NCI-H2196 treated with DMSO at 0.1 percent for 48 hours (cell line): ENCODE measurements at regions not wholly inside any gene's neighbourhood (a gene's known extent, or its start where the extent isn't known, plus 50 kb on each side); places are given as distances from the start of the nearest gene placed in this dataset.

Experiments used
- DNase-seq: peaks from one replicate; lab custom pipeline; 2025; ENCODE audit not compliant: unreplicated experiment; lab: John Stamatoyannopoulos, UW

- no peak for DNase-seq
These were observed 673.0 kb downstream of the ELAVL2 start for GRCh38 chr9:23153058-23153457.

GRCh38 chr9:23160491-23160890, 665.5 kb downstream of the ELAVL2 start:
- no peak for DNase-seq

- DNase-seq: no peak
These were observed 665.0 kb downstream of the ELAVL2 start for GRCh38 chr9:23160952-23161469.

- no peak for DNase-seq
These were observed 663.3 kb downstream of the ELAVL2 start for GRCh38 chr9:23162789-23163188.

- no peak for DNase-seq
These were observed 654.6 kb downstream of the ELAVL2 start for GRCh38 chr9:23171479-23171878.

GRCh38 chr9:23172206-23172605, 653.8 kb downstream of the ELAVL2 start:
- no peak for DNase-seq

- DNase-seq: no peak
These were observed 652.9 kb downstream of the ELAVL2 start for GRCh38 chr9:23172979-23173637.

GRCh38 chr9:23194281-23194680, 631.8 kb downstream of the ELAVL2 start:
- no peak for DNase-seq

GRCh38 chr9:23215688-23216087, 610.4 kb downstream of the ELAVL2 start:
- DNase-seq: no peak

- no peak for DNase-seq
These were observed 606.6 kb downstream of the ELAVL2 start for GRCh38 chr9:23219471-23219870.

GRCh38 chr9:23220171-23220570, 605.9 kb downstream of the ELAVL2 start:
- no peak for DNase-seq

- no peak for DNase-seq
These were observed 605.1 kb downstream of the ELAVL2 start for GRCh38 chr9:23220957-23221356.

GRCh38 chr9:23229890-23230317, 596.1 kb downstream of the ELAVL2 start:
- no peak for DNase-seq

GRCh38 chr9:23232831-23233230, 593.2 kb downstream of the ELAVL2 start:
- DNase-seq: no peak

- DNase-seq: no peak
These were observed 582.5 kb downstream of the ELAVL2 start for GRCh38 chr9:23243523-23243922.

- no peak for DNase-seq
These were observed 581.0 kb downstream of the ELAVL2 start for GRCh38 chr9:23245067-23245466.

GRCh38 chr9:23254404-23255184, 571.4 kb downstream of the ELAVL2 start:
- no peak for DNase-seq

- no peak for DNase-seq
These were observed 570.7 kb downstream of the ELAVL2 start for GRCh38 chr9:23255346-23255745.

- no peak for DNase-seq
These were observed 567.5 kb downstream of the ELAVL2 start for GRCh38 chr9:23258569-23258968.

GRCh38 chr9:23278561-23278960, 547.5 kb downstream of the ELAVL2 start:
- no peak for DNase-seq

- no peak for DNase-seq
These were observed 538.6 kb downstream of the ELAVL2 start for GRCh38 chr9:23287390-23287789.

GRCh38 chr9:23288545-23288944, 537.5 kb downstream of the ELAVL2 start:
- no peak for DNase-seq
